Nephron progenitor cell (in vitro differentiated cells): ENCODE measurements at regions not wholly inside any gene's neighbourhood (a gene's known extent, or its start where the extent isn't known, plus 50 kb on each side); places are given as distances from the start of the nearest gene placed in this dataset.

ENCODE experiments used
- DNase-seq: peaks from one replicate; pipeline ENCODE4 v3.0.0; 2021
- H3K27ac Mint-ChIP-seq: 2 replicates; pipeline ENCODE4 v1.8.0; 2021; ENCODE audit warnings: mild to moderate bottlenecking, moderate library complexity, mixed read lengths
- H3K27me3 Mint-ChIP-seq: 2 replicates; pipeline ENCODE4 v1.8.0; 2021; ENCODE audit warnings: mild to moderate bottlenecking, low read depth, mixed read lengths; ENCODE audit not compliant: poor library complexity
- H3K36me3 Mint-ChIP-seq: 2 replicates; pipeline ENCODE4 v1.8.0; 2021; ENCODE audit warnings: low read depth, mixed read lengths
- H3K4me1 Mint-ChIP-seq: 2 replicates; pipeline ENCODE4 v1.8.0; 2021; ENCODE audit warnings: mixed read lengths
- H3K4me3 Mint-ChIP-seq: 2 replicates; pipeline ENCODE4 v1.8.0; 2021; ENCODE audit warnings: mild to moderate bottlenecking, moderate library complexity, mixed read lengths
- H3K9me3 Mint-ChIP-seq: 2 replicates; pipeline ENCODE4 v1.8.0; 2021; ENCODE audit warnings: mild to moderate bottlenecking, moderate library complexity, mixed read lengths
- TF ChIP-seq, protein P1 (sequence below): fragments of 200-600 bp; sonication (generic); IDR thresholded peaks from 2 replicates; pipeline ENCODE4 v1.5.0; 2021; ENCODE audit warnings: antibody characterized with exemption

DNA sequence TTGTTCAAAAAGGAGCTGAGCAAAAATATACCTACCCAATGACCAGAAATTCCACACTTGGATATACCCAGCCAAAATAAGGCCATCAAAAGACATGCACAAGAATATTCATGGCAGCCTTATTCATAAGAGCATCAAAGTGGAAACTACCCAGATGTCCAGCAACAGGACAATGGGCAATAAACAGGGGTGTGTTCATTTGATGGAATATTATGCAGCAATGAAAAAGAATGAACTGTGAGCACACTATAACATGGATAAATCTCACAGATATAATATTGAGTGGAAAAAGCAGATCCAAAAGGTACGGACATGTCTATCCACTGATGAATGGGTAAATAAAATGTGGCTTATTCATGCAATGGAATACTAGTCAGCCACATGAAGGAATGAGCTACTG, 209.2 kb upstream of the LHX5 start:
- H3K9me3 Mint-ChIP-seq, result no peaks in the 10 kb centered on the region
- H3K36me3 Mint-ChIP-seq, result no peaks in the 10 kb centered on the region
- TF ChIP-seq, protein P1, sequence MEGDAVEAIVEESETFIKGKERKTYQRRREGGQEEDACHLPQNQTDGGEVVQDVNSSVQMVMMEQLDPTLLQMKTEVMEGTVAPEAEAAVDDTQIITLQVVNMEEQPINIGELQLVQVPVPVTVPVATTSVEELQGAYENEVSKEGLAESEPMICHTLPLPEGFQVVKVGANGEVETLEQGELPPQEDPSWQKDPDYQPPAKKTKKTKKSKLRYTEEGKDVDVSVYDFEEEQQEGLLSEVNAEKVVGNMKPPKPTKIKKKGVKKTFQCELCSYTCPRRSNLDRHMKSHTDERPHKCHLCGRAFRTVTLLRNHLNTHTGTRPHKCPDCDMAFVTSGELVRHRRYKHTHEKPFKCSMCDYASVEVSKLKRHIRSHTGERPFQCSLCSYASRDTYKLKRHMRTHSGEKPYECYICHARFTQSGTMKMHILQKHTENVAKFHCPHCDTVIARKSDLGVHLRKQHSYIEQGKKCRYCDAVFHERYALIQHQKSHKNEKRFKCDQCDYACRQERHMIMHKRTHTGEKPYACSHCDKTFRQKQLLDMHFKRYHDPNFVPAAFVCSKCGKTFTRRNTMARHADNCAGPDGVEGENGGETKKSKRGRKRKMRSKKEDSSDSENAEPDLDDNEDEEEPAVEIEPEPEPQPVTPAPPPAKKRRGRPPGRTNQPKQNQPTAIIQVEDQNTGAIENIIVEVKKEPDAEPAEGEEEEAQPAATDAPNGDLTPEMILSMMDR, result no peak
- H3K4me1 Mint-ChIP-seq, result peaks cover 5% of the 10 kb centered on the region
- H3K27me3 Mint-ChIP-seq, result peaks cover 38% of the 10 kb centered on the region
- no peak overlapping the region for H3K4me3 Mint-ChIP-seq
- DNase-seq, result no peak
- no peak overlapping the region for H3K27ac Mint-ChIP-seq

DNA sequence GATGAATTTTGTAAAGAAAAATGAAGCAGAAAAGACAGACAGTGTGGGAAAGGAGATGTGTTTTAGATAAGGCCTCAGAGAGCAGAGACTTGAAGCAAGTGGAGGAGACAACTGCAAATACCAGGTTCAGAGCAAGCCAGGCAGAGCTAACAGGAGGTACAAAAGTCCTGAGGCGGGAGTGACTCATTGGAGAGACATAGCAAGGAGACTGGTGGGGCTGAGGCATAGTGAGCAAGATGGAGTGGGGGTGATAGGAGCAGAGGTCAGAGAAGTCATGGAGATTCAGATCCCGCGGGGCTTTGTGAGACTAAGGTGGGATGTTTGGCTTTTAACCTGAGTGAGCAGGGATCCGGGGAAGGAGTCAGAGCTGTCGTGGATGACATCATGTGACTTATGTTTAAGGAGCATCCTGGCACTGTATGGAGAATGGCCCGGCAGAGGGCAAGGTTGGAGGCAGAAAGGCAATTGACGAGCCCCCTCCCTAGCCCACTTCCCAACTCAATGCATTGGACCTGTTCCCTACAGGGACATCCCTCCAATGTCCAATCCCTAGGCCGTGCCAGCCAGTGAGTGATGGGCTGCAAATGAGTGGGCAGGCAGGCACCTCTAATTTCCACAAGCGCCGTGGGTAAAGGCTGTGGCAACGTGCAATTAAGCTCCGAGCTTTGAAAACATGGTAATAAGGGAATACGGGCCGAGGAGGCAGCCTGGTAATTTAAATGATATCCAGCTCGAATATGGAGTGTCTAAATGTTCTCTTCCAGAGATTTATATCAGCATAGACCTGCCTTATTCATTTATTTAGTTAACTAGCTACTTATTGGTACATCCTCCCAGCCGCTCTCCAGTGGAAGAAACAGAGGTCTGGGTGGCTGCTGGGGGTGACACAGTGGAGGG, 206.8 kb upstream of the LHX5 start:
- Mint-ChIP-seq H3K27ac (no peak overlapping the region), H3K27me3 (peaks cover 43% of the 10 kb centered on the region), H3K4me3 (no peak overlapping the region), H3K36me3 (no peaks in the 10 kb centered on the region), H3K9me3 (no peaks in the 10 kb centered on the region), H3K4me1 (peaks cover 12% of the 10 kb centered on the region)
- no peak for DNase-seq
- TF ChIP-seq, protein P1, result no peak

DNA sequence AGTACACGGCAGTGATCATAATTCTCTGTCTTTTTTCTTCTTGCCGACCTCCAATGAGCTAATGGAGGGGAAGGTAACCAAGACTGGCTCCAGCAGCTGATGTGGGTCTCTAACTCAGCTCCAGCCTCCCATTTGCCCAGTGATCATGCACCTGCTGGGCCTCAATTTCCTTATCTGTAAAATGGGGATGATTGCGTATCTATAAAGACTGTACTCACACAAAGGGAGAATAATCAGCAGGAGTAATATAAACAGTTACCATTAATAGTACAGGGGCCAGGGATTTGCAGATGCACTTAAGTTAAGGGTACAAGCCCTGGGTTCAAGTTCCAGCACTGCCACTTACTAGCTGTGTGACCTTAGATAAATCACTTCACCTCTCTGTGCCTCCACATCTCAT, 204.9 kb upstream of the LHX5 start:
- no peak for DNase-seq
- TF ChIP-seq, protein P1, result no peak
- Mint-ChIP-seq H3K27me3 (peaks cover 40% of the 10 kb centered on the region), H3K4me1 (peaks cover 12% of the 10 kb centered on the region), H3K27ac (no peak overlapping the region), H3K9me3 (no peaks in the 10 kb centered on the region), H3K36me3 (no peaks in the 10 kb centered on the region), H3K4me3 (no peak overlapping the region)

DNA sequence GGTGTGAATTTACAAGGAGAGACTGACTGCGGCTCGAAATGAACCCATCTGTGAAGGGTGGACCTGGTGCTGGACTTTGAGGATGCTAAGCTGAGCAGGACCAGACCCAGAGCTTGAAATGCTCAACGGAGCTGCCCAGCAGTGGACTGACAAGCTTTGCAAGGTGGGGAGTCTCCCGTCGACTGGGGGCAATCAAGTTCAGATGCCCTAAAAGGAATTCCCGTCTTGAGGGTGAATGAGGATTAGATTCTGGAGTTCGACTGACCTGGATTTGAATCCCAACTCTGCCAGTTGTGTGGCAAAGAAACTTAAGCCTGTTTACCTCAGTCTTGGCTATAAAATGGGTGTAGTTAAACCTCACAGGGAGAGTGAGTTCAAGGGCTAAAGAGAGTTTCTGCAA, 204.4 kb upstream of the LHX5 start:
- no peaks in the 10 kb centered on the region for H3K9me3 Mint-ChIP-seq
- no peak for DNase-seq
- H3K36me3 Mint-ChIP-seq, result no peaks in the 10 kb centered on the region
- H3K27me3 Mint-ChIP-seq, result peaks cover 36% of the 10 kb centered on the region
- H3K27ac Mint-ChIP-seq, result no peak overlapping the region
- H3K4me3 Mint-ChIP-seq, result no peak overlapping the region
- TF ChIP-seq, protein P1, result no peak
- H3K4me1 Mint-ChIP-seq, result peaks cover 12% of the 10 kb centered on the region

DNA sequence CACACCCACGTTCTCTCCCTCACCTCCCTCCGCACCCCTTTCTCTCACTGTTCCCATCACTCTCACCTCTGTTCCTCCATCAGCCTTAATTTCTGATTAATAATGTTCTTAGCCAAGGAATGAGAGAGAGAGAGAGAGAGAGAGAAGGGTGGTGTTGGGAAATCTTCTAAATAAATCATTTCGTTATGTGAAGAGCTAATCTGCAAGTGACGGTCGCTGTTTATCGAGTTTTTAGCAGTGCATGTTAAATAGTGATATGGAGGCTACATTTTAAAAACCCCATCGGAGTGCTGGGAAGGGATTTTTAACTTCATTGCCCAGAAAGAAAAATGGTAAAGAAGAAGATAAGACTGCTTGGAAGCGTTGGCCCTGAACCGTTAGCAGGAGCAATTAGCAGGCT, 203.3 kb upstream of the LHX5 start:
- Mint-ChIP-seq H3K36me3 (no peaks in the 10 kb centered on the region), H3K4me3 (no peak overlapping the region), H3K27ac (no peak overlapping the region), H3K4me1 (peaks cover 12% of the 10 kb centered on the region), H3K27me3 (peaks cover 44% of the 10 kb centered on the region), H3K9me3 (no peaks in the 10 kb centered on the region)
- no peak for DNase-seq
- TF ChIP-seq, protein P1, result no peak

DNA sequence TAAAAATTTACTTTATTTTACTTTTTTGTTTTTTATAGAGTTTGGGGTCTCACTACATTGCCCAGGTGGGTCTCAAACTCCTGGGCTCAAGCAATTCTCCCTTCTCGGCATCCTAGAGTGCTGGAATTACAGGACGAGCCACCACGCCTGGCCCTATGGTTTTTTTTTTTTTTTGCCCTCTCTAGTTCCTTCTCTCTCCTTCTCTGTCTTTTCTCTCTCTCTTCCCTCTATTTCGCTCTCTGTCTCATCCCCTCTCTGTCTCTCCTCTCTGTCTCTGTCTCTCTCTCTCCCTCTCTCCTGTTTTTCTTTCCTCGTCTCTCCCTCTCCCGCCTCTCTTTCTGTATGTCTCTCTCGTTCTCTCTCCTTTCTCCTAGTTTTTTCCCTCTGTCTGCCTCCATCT, 202.6 kb upstream of the LHX5 start:
- TF ChIP-seq, protein P1, result no peak
- peaks cover 48% of the 10 kb centered on the region for H3K27me3 Mint-ChIP-seq
- no peak for DNase-seq
- H3K9me3 Mint-ChIP-seq, result no peaks in the 10 kb centered on the region
- H3K36me3 Mint-ChIP-seq, result no peaks in the 10 kb centered on the region
- no peak overlapping the region for H3K27ac Mint-ChIP-seq
- H3K4me3 Mint-ChIP-seq, result no peak overlapping the region
- peaks cover 12% of the 10 kb centered on the region for H3K4me1 Mint-ChIP-seq
